Fibroblast of mammary gland (primary cell): ENCODE measurements at regions not wholly inside any gene's neighbourhood (a gene's known extent, or its start where the extent isn't known, plus 50 kb on each side); places are given as distances from the start of the nearest gene placed in this dataset.

Experiments
- DNase-seq: peaks from one replicate; pipeline ENCODE4 v3.0.0-alpha.2; 2010; ENCODE audit warnings: low read depth
- H3K4me3 ChIP-seq: 2 replicates; pipeline ENCODE4 v1.5.1; 2011; ENCODE audit warnings: low read depth, mild to moderate bottlenecking, low read length, moderate library complexity; ENCODE audit not compliant: control insufficient read depth
- CTCF ChIP-seq: conservative IDR thresholded peaks from 2 replicates; pipeline ENCODE4 v1.5.1; 2011; ENCODE audit warnings: low read depth, low read length, inconsistent platforms; ENCODE audit not compliant: control insufficient read depth, insufficient read depth

GRCh38 chr15:53437985-53438841, 321.2 kb downstream of the WDR72 start:
- no peak for TF ChIP-seq CTCF
- no peak for DNase-seq
- no peak overlapping the region for H3K4me3 ChIP-seq

DNA sequence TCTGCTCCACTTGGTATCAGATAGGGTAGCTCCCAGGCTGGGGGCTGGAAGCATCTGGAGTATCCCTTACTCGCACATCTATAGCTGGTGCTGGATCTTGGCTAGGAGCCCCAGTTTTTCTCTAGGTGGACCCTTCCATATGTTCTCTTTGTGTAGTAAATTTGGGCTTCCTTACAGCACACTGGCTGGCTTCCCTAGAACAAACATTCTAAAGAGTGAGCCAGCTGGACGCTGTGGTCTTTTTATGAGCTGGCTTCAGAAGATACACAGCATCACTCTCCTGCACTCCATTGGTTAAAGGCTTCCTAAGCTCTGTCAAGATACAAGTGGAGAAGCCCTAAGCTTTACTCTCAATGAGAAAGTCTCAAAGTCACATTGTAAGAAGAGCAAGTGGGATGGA, 322.1 kb downstream of the WDR72 start:
- no peak for TF ChIP-seq CTCF
- DNase-seq = no peak
- H3K4me3 ChIP-seq = no peak overlapping the region

- DNase-seq = no peak
- no peak for TF ChIP-seq CTCF
- no peak overlapping the region for H3K4me3 ChIP-seq
Measured at GRCh38 chr15:53434174-53434678, 325.2 kb downstream of the WDR72 start.

DNA sequence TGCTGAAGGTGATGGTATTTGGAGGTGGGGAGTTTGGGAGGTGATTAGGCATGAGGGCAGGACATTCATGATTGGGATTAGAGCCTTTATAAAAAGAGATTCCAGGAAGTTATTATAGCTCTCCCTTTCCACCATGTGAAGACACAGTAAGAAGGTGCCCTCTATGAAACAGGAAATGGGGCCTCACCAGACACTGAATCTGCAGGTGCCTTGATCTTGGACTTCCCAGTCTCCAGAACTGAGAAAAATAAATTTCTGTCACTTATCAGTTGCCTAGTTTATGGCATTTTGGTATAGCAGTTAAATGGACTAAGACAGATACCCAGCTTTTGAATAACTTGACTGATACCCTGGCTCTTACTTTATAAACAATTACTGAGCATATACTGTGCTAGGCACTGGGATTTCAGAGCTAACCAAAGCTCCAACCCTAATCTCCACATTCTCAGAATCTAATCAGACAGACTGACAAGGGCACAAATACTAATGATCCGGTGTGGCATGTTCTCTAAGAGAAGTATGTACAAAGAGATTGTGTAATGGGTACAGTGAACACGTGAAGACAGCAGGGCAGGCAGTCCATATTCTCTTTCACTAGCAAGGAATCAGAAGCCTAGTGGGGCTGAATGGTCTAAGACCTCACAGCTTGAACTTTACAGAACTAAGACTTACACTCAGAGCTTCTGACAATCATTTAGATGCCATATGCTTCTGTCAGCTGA, 343.1 kb downstream of the WDR72 start:
- no peak for TF ChIP-seq CTCF
- DNase-seq = no peak
- no peak overlapping the region for H3K4me3 ChIP-seq

- TF ChIP-seq CTCF = no peak
- no peak overlapping the region for H3K4me3 ChIP-seq
- DNase-seq = no peak
Measured at GRCh38 chr15:53414167-53414566, 345.3 kb downstream of the WDR72 start.

DNA sequence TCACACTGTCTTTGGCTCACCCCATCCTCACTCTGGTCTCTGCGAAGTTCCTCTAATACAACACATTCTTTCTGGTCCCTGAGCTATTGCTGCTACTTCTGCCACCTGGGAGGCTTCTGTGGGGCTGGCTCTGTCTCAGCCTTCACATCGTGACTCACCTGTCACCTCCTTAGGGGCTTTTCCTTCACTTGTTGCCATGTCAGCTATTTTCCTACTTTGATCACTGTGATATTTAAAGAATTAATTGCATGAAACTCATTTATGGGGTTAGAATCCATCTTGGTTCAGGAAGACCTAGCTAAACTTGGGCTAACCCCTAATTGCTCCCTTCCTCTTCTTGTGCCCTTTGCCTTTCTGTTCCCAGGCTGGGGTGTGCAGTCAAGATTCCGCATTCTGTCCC, 346.9 kb downstream of the WDR72 start:
- TF ChIP-seq CTCF = no peak
- no peak overlapping the region for H3K4me3 ChIP-seq
- no peak for DNase-seq
